ENCODE measurements at regions not wholly inside any gene's neighbourhood (a gene's known extent, or its start where the extent isn't known, plus 50 kb on each side); places are given as distances from the start of the nearest gene placed in this dataset.

DNA sequence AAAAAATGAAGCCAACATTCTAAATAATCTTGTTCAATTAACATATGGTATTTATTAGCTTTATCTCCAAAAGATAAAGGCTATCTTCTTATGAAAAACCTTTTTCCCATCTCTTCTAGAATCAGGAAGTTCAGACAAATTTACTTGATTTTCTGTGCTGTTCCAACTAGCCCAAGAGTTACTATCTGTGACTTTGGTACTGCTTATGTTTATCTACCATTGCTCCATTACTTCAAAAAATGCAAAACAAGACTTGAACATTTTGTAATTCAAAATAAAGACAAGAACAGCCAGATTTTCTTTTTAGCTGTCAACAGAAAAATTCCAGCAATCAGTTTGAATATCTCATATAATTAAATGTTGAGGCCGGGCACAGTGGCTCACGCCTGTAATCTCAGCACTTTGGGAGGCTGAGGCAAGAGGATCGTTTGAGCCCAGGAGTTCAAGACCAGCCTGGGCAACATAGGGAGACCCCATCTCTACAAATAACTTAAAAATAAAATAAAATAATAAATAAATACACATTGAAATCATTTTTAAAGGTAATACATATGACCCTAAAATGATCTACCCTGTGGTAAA is 188.5 kb downstream of the LTN1 start:
- Histone ChIP-seq H3K4me3 (no peak overlapping the region), H3K4me1 (peaks cover 0 to 17% of the 10 kb centered on the region in 2 donors), H3K27ac (peak overlapping the region; percentile 43 to 44), H3K9me3 (peaks cover 0 to 11% of the 10 kb centered on the region in 2 donors), H3K27me3 (no peaks in the 10 kb centered on the region), H3K36me3 (no peaks in the 10 kb centered on the region)
- no peak for DNase-seq (ENCODE audit: low spot score)
- TF ChIP-seq, protein P1, sequence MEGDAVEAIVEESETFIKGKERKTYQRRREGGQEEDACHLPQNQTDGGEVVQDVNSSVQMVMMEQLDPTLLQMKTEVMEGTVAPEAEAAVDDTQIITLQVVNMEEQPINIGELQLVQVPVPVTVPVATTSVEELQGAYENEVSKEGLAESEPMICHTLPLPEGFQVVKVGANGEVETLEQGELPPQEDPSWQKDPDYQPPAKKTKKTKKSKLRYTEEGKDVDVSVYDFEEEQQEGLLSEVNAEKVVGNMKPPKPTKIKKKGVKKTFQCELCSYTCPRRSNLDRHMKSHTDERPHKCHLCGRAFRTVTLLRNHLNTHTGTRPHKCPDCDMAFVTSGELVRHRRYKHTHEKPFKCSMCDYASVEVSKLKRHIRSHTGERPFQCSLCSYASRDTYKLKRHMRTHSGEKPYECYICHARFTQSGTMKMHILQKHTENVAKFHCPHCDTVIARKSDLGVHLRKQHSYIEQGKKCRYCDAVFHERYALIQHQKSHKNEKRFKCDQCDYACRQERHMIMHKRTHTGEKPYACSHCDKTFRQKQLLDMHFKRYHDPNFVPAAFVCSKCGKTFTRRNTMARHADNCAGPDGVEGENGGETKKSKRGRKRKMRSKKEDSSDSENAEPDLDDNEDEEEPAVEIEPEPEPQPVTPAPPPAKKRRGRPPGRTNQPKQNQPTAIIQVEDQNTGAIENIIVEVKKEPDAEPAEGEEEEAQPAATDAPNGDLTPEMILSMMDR (IDR thresholded peaks at IDR 0.05), result no peak

DNA sequence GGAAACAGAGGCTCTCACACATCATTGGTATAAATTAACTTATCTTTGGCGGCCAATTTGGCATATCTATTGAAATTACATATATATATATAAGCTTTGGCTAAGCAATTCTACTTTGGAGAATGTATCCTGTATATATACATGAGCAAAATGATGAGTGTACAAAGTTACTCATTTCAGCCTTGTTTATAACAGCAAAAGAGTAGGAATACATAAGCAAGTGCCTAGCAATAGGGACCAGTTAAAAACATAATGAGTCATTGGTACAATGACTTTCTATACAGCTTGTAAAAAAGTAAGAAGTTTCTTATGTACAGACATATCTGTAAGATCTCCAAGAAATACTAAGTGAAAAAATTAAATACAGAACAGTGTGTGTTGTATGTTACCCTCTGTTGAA is 190.8 kb downstream of the LTN1 start:
- TF ChIP-seq, protein P1 (IDR thresholded peaks at IDR 0.05), result no peak

DNA sequence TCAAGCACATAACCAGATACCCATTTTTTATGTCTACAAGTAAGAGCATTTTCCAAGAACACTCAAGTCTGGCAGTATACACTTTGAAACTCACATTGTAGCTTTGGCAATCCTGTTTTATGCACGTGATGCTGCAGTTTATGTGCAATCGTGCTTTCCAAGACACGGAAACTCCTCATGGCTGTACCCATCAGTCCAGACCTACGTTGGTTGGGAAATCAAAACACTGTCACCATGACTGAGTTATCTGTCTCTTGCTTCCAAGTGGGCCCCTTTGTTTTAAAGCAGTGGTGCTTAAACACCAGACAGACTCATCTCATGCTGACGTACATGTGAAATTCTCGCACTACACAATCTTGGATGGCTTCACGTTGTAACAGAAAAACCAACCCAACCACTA is 192.8 kb downstream of the LTN1 start:
- Histone ChIP-seq H3K9me3 (no peaks in the 10 kb centered on the region), H3K27ac (no peak overlapping the region), H3K4me1 (peaks cover 0 to 13% of the 10 kb centered on the region in 2 donors), H3K4me3 (no peak overlapping the region), H3K27me3 (no peaks in the 10 kb centered on the region), H3K36me3 (no peaks in the 10 kb centered on the region)
- TF ChIP-seq, protein P1 (IDR thresholded peaks at IDR 0.05), result no peak
- DNase-seq (ENCODE audit: low spot score), result no peak

More for the DNA sequence above, 190.8 kb downstream of the LTN1 start:
- Histone ChIP-seq H3K9me3 (no peaks in the 10 kb centered on the region), H3K4me1 (peaks cover 0 to 17% of the 10 kb centered on the region in 2 donors), H3K27ac (no peak overlapping the region), H3K27me3 (no peaks in the 10 kb centered on the region), H3K4me3 (no peak overlapping the region), H3K36me3 (no peaks in the 10 kb centered on the region)
- no peak for DNase-seq (ENCODE audit: low spot score)

DNA sequence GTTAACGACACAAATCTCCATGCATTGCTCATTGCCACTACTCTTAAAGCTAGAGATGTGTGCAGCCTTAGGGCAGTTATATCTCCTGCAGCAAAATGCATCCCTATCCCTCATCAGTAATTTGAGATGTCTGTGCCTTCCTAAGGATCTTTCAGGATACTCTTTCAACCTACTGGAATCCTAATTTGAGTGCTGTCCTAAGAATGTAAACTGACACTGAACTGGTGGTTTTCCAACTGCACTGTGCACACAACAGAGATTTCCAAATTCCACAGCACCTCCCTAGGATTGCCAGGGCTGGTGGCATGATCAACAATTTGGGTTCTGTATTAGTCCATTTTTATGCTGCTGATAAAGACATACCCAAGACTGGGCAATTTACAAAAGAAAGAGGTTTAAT is 193.9 kb downstream of the LTN1 start:
- Histone ChIP-seq H3K9me3 (no peaks in the 10 kb centered on the region), H3K4me3 (no peak overlapping the region), H3K36me3 (no peaks in the 10 kb centered on the region), H3K4me1 (peaks cover 0 to 4% of the 10 kb centered on the region in 2 donors), H3K27me3 (no peaks in the 10 kb centered on the region), H3K27ac (no peak overlapping the region)
- TF ChIP-seq, protein P1 (IDR thresholded peaks at IDR 0.05), result no peak
- no peak for DNase-seq (ENCODE audit: low spot score)

DNA sequence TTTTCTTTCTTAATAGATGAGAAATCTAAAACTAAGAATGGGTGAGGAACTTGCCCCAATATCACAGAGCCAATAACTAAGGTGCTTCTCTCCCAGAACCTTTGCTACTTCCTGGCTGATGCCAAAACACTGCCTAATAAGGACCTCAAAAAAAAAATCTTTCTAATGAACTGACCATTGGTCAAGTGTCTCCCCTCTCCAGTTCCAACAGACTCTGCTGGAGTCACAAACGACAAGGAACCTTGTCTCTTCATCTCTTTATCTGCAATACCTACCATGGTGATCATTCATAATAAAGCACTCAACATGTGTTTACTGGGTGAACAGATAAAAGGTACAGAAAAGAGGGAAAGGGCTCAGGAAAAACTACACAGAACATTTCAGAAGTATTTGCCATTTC is 197.4 kb downstream of the LTN1 start:
- peaks cover 0 to 10% of the 10 kb centered on the region in 2 donors for H3K4me1 ChIP-seq
- TF ChIP-seq, protein P1 (IDR thresholded peaks at IDR 0.05), result no peak
- H3K4me3 ChIP-seq, result no peak overlapping the region
- no peak for DNase-seq (ENCODE audit: low spot score)
- no peaks in the 10 kb centered on the region for H3K9me3 ChIP-seq
- no peak overlapping the region for H3K27ac ChIP-seq
- no peaks in the 10 kb centered on the region for H3K36me3 ChIP-seq
- no peaks in the 10 kb centered on the region for H3K27me3 ChIP-seq

DNA sequence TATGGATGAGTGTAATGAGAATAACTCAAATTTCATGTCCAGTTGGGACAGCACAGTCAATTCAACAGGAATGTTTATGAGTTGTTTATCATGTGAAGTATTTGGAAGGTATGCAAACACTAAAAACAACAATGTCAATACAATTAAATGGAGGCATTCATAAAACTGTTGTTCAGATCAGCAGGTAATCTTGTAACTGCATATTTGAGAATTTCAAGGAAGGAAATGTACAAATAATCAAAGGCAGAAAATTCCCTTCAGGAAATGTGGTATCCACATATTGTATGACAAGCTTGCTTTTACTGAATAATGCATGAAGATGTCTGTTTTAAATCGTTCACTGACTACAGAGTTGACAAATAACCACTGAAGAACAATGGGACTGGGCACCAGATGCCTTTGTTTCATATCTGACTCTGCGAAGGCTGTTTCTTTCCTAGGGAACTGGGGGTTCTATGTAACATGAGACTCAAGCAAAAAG is 198.3 kb downstream of the LTN1 start:
- H3K36me3 ChIP-seq, result no peaks in the 10 kb centered on the region
- H3K4me3 ChIP-seq, result no peak overlapping the region
- H3K4me1 ChIP-seq, result peaks cover 0 to 10% of the 10 kb centered on the region in 2 donors
- no peak for DNase-seq (ENCODE audit: low spot score)
- H3K27ac ChIP-seq, result no peak overlapping the region
- no peaks in the 10 kb centered on the region for H3K27me3 ChIP-seq
- TF ChIP-seq, protein P1 (IDR thresholded peaks at IDR 0.05), result no peak
- no peaks in the 10 kb centered on the region for H3K9me3 ChIP-seq
